Left ventricle myocardium inferior (tissue), 1 donor: ENCODE measurements at regions not wholly inside any gene's neighbourhood (a gene's known extent, or its start where the extent isn't known, plus 50 kb on each side); places are given as distances from the start of the nearest gene placed in this dataset.
A peak's percentile ranks its signal among the peaks of the same experiment; 100 is the strongest.

Experiments used
- DNase-seq: peaks from one replicate; pipeline ENCODE4 v3.0.0-alpha.2; 2020
- H3K27ac ChIP-seq: fragments of 200-600 bp; replicated peaks from 2 replicates; pipeline ENCODE4 v1.8.0; 2021
- H3K27me3 ChIP-seq: fragments of 200-600 bp; 2 replicates; pipeline ENCODE4 v1.8.0; 2021; ENCODE audit warnings: low read depth
- H3K36me3 ChIP-seq: fragments of 200-600 bp; 2 replicates; pipeline ENCODE4 v1.8.0; 2021
- H3K4me1 ChIP-seq: fragments of 200-600 bp; 2 replicates; pipeline ENCODE4 v1.8.0; 2021
- H3K4me3 ChIP-seq: fragments of 200-600 bp; 2 replicates; pipeline ENCODE4 v1.8.0; 2021; ENCODE audit warnings: mild to moderate bottlenecking, moderate library complexity
- H3K9me3 ChIP-seq: fragments of 200-600 bp; replicated peaks from 2 replicates; pipeline ENCODE4 v1.8.0; 2021
- intact Hi-C: fragments of 100-400 bp; cut with micrococcal nuclease; formaldehyde crosslinking; loops from one replicate; pipeline ENCODE4 v1.11.0; 2022
- TF ChIP-seq, protein P1 (sequence below): fragments of 200-600 bp; IDR thresholded peaks from 2 replicates; pipeline ENCODE4 v1.8.0; 2021; ENCODE audit warnings: antibody characterized with exemption, mild to moderate bottlenecking, borderline replicate concordance
- donor health status: DM: no; HTN: yes; CAD: no; lungs with severe emphysema.

GRCh38 chr13:61975001-61975400 lies 559.4 kb upstream of the PCDH20 start:
- H3K4me1 ChIP-seq: no peaks in the 10 kb centered on the region
- DNase-seq: no peak
- intact Hi-C loops: no loop called here
- H3K27me3 ChIP-seq: no peaks in the 10 kb centered on the region
- H3K4me3 ChIP-seq: no peak overlapping the region
- no peak overlapping the region for H3K27ac ChIP-seq
- H3K9me3 ChIP-seq: peaks cover 5% of the 10 kb centered on the region
- no peaks in the 10 kb centered on the region for H3K36me3 ChIP-seq
- TF ChIP-seq, protein P1, sequence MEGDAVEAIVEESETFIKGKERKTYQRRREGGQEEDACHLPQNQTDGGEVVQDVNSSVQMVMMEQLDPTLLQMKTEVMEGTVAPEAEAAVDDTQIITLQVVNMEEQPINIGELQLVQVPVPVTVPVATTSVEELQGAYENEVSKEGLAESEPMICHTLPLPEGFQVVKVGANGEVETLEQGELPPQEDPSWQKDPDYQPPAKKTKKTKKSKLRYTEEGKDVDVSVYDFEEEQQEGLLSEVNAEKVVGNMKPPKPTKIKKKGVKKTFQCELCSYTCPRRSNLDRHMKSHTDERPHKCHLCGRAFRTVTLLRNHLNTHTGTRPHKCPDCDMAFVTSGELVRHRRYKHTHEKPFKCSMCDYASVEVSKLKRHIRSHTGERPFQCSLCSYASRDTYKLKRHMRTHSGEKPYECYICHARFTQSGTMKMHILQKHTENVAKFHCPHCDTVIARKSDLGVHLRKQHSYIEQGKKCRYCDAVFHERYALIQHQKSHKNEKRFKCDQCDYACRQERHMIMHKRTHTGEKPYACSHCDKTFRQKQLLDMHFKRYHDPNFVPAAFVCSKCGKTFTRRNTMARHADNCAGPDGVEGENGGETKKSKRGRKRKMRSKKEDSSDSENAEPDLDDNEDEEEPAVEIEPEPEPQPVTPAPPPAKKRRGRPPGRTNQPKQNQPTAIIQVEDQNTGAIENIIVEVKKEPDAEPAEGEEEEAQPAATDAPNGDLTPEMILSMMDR: no peak

GRCh38 chr13:61965756-61966155 lies 550.1 kb upstream of the PCDH20 start:
- intact Hi-C loops: no loop called here
- DNase-seq: no peak
- Histone ChIP-seq H3K36me3 (no peaks in the 10 kb centered on the region), H3K4me3 (no peak overlapping the region), H3K27ac (no peak overlapping the region), H3K27me3 (no peaks in the 10 kb centered on the region), H3K9me3 (peaks cover 4% of the 10 kb centered on the region), H3K4me1 (no peaks in the 10 kb centered on the region)
- TF ChIP-seq, protein P1: no peak

GRCh38 chr13:61960981-61961380 lies 545.3 kb upstream of the PCDH20 start:
- intact Hi-C loops: no loop called here
- TF ChIP-seq, protein P1: no peak
- Histone ChIP-seq H3K27ac (no peak overlapping the region), H3K36me3 (no peaks in the 10 kb centered on the region), H3K4me1 (no peaks in the 10 kb centered on the region), H3K9me3 (no peaks in the 10 kb centered on the region), H3K27me3 (no peaks in the 10 kb centered on the region), H3K4me3 (no peak overlapping the region)
- DNase-seq: no peak

DNA sequence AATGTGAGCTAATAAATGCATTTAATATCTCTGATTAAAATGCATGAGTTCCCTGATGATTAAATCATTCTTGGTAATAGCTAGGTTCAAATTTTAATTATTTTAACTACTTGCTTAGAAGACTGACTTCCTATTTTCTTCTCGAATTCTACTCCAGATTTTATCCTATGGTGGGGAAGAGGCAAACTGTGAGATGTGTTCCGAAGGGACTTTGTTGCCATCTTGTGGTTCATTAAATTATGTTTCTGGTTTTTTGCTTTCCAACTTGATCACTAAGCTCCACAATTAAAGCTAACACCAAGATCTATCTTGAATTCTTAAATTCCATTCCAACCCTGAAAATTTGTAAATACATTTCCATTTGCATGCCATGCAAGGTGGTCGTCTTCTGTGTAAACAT lies 538.4 kb upstream of the PCDH20 start:
- intact Hi-C loops: no loop called here
- DNase-seq: no peak
- Histone ChIP-seq H3K4me3 (no peak overlapping the region), H3K4me1 (no peaks in the 10 kb centered on the region), H3K36me3 (no peaks in the 10 kb centered on the region), H3K27ac (no peak overlapping the region), H3K27me3 (no peaks in the 10 kb centered on the region), H3K9me3 (no peaks in the 10 kb centered on the region)
- TF ChIP-seq, protein P1: peak; percentile 47

DNA sequence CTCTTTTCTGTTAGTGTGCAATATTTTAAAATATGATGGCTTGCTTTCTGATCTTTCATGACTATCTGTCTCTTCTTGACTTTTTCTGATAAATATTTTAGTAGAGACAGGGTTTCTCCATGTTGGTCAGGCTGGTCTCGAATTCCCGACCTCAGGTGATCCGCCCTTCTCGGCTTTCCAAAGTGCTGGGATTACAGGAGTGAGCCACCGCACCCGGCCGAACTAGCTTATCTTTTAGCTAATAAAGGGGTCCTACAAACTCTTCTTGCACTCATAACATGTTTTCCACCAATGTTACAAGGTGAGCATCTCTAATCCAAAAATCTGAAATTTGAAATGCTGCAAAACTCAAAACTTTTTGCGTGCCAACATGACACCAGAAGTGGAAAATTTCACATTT lies 535.2 kb upstream of the PCDH20 start:
- Histone ChIP-seq H3K36me3 (no peaks in the 10 kb centered on the region), H3K4me1 (no peaks in the 10 kb centered on the region), H3K27me3 (no peaks in the 10 kb centered on the region), H3K9me3 (no peaks in the 10 kb centered on the region), H3K27ac (no peak overlapping the region), H3K4me3 (no peak overlapping the region)
- TF ChIP-seq, protein P1: no peak
- DNase-seq: no peak
- intact Hi-C loops: no loop called here
